GM23248 (cell line): ENCODE measurements at regions not wholly inside any gene's neighbourhood (a gene's known extent, or its start where the extent isn't known, plus 50 kb on each side); places are given as distances from the start of the nearest gene placed in this dataset.

Experiments
- EZH2 ChIP-seq: fragments of 200-600 bp; sonication (generic); IDR thresholded peaks from 2 replicates; pipeline ENCODE4 v1.6.1; 2018; ENCODE audit warnings: antibody characterized with exemption, mild to moderate bottlenecking; ENCODE audit not compliant: insufficient read depth, poor library complexity, severe bottlenecking
- EZH2phosphoT487 ChIP-seq: fragments of 200-600 bp; sonication (generic); IDR thresholded peaks from 2 replicates; pipeline ENCODE4 v1.6.1; 2018; ENCODE audit warnings: antibody characterized with exemption, moderate library complexity, mild to moderate bottlenecking, low read depth; ENCODE audit not compliant: insufficient read depth

DNA sequence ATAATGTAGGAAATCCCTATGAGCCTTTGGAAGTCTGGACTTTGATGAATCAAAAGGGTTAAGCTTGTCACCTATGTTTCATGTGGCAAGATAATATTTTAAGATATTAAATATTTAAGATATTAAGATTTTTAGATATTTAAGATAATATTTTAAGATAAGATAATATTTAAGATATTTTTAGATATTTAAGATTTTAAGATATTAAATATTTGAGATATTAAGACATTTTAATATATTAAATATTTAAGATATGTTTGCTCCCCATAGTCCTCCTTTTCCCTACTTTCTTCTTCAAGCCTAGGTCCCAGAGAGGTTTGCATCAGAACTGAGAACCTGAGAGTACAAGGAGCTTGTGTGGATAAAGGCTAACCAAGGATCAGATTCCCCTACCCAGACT lies 478.4 kb upstream of the IGFBP7 start:
- no peak for TF ChIP-seq EZH2
- TF ChIP-seq EZH2phosphoT487, result no peak
